ENCODE measurements at regions not wholly inside any gene's neighbourhood (a gene's known extent, or its start where the extent isn't known, plus 50 kb on each side); places are given as distances from the start of the nearest gene placed in this dataset.
"Not testable (repeated sequence)": the region's sequence is repeated elsewhere in the genome, so short reads cannot be mapped to it uniquely, and the experiment has no call there.

DNA sequence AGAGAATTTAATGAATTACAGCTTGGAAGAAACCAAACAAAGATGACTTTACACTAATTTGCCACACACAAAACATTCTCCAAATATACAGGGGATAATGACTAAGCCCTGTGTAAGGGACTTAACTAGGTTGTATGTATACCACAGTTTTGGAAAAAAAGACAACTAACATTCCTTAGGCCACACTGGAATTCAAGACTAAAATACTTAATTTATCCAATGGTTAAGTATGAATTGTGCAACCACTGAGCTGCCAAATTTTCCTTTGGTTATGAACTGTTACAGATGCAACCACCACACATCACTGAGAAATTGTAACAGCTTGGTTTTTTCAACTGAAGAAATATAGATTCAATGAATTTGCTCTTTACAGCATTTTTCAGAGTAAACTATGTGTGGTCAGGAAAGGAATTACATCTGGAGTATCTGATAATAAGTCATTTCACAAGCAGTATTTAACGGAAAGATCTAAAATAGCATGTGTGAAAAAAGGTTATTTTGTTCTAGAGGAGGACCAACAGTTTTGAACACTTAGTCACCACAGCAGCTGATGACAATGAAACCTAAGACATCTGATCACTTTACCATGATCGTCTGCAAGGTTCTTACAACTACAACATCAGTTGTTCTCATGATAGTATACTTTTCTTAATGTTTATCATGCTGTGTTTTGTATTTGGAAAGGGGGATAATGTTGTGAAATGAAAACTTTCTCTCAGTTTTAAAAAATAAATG lies 318.8 kb downstream of the BCKDHB start:
- Histone ChIP-seq H3K9me2 (ENCODE audit: low read depth, low read length) (no peaks in the 10 kb centered on the region; the same call in 1 of the 2 replicates), H3K27me3 (ENCODE audit: insufficient read depth, low read length) (no peaks in the 10 kb centered on the region), H3K4me1 (ENCODE audit: insufficient read depth, low read length, severe bottlenecking) (no peaks in the 10 kb centered on the region), H3K4me3 (ENCODE audit: low read depth, low read length, poor library complexity, severe bottlenecking) (no peak overlapping the region), H2AFZ (ENCODE audit: low read length) (no peak overlapping the region), H3K27ac (ENCODE audit: low read depth, low read length, poor library complexity, severe bottlenecking) (no peak overlapping the region), H3K4me2 (ENCODE audit: low read length) (no peak overlapping the region), H3K79me2 (ENCODE audit: insufficient read depth, low read length) (no peaks in the 10 kb centered on the region), H3K9me3 (ENCODE audit: low read length) (0 out of 2 replicates have a peak, but pooled peaks cover 4% of the 10 kb centered on the region), H3K9ac (ENCODE audit: low read length) (no peak overlapping the region), H4K20me1 (ENCODE audit: insufficient read depth, low read length) (no peaks in the 10 kb centered on the region), H3F3A (ENCODE audit: insufficient read depth, low read length) (no peaks in the 10 kb centered on the region), H3K36me3 (ENCODE audit: insufficient read depth, low read length) (no peaks in the 10 kb centered on the region)
- no peak for TF ChIP-seq CTCF (IDR thresholded peaks at IDR 0.05; ENCODE audit: low read length)
- no peak for TF ChIP-seq EZH2 (IDR thresholded peaks at IDR 0.05; ENCODE audit: borderline replicate concordance, low read length)

- H3K36me3 ChIP-seq (ENCODE audit: insufficient read depth, low read length) = no peaks in the 10 kb centered on the region
- H3K4me1 ChIP-seq (ENCODE audit: insufficient read depth, low read length, severe bottlenecking) = no peaks in the 10 kb centered on the region
- H4K20me1 ChIP-seq (ENCODE audit: insufficient read depth, low read length) = no peaks in the 10 kb centered on the region
- H3K27ac ChIP-seq (ENCODE audit: low read depth, low read length, poor library complexity, severe bottlenecking) = no peak overlapping the region
- no peak overlapping the region for H3K4me3 ChIP-seq (ENCODE audit: low read depth, low read length, poor library complexity, severe bottlenecking)
- no peak overlapping the region for H3K9ac ChIP-seq (ENCODE audit: low read length)
- no peaks in the 10 kb centered on the region for H3K9me2 ChIP-seq (ENCODE audit: low read depth, low read length)
- H2AFZ ChIP-seq (ENCODE audit: low read length) = no peak overlapping the region
- no peaks in the 10 kb centered on the region for H3K79me2 ChIP-seq (ENCODE audit: insufficient read depth, low read length)
- no peak for TF ChIP-seq CTCF (IDR thresholded peaks at IDR 0.05; ENCODE audit: low read length)
- no peak for TF ChIP-seq EZH2 (IDR thresholded peaks at IDR 0.05; ENCODE audit: borderline replicate concordance, low read length)
- H3F3A ChIP-seq (ENCODE audit: insufficient read depth, low read length) = no peaks in the 10 kb centered on the region
- H3K4me2 ChIP-seq (ENCODE audit: low read length) = no peak overlapping the region
- no peaks in the 10 kb centered on the region for H3K9me3 ChIP-seq (ENCODE audit: low read length)
- H3K27me3 ChIP-seq (ENCODE audit: insufficient read depth, low read length) = no peaks in the 10 kb centered on the region
Observed at GRCh38 chr6:80411486-80411885, 305.0 kb downstream of the BCKDHB start.

DNA sequence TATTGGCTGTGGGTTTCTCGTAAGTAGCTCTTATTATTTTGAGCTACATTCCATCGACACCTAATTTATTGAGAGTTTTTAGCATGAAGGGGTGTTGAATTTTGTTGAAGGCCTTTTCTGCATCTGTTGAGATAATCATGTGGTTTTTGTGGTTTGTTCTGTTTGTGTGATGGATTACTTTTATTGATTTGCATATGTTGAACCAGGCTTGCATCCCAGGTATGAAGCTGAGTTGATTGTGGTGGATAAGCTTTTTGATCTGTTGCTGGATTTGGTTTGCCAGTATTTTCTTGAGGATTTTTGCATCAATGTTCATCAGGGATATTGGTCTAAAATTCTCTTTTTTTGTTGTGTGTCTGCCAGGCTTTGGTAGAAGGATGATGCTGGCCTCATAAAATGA lies 301.5 kb downstream of the BCKDHB start:
- H3K27me3 ChIP-seq (ENCODE audit: insufficient read depth, low read length) = not testable (repeated sequence)

GRCh38 chr6:80404889-80405288 lies 298.4 kb downstream of the BCKDHB start:
- Histone ChIP-seq H3K4me3 (ENCODE audit: low read depth, low read length, poor library complexity, severe bottlenecking) (no peak overlapping the region), H3K9me3 (ENCODE audit: low read length) (no peaks in the 10 kb centered on the region), H2AFZ (ENCODE audit: low read length) (no peak overlapping the region), H4K20me1 (ENCODE audit: insufficient read depth, low read length) (no peaks in the 10 kb centered on the region), H3K36me3 (ENCODE audit: insufficient read depth, low read length) (no peaks in the 10 kb centered on the region), H3K9ac (ENCODE audit: low read length) (no peak overlapping the region), H3F3A (ENCODE audit: insufficient read depth, low read length) (no peaks in the 10 kb centered on the region), H3K9me2 (ENCODE audit: low read depth, low read length) (no peaks in the 10 kb centered on the region), H3K4me1 (ENCODE audit: insufficient read depth, low read length, severe bottlenecking) (no peaks in the 10 kb centered on the region), H3K27me3 (ENCODE audit: insufficient read depth, low read length) (no peaks in the 10 kb centered on the region), H3K79me2 (ENCODE audit: insufficient read depth, low read length) (no peaks in the 10 kb centered on the region), H3K4me2 (ENCODE audit: low read length) (no peak overlapping the region), H3K27ac (ENCODE audit: low read depth, low read length, poor library complexity, severe bottlenecking) (no peak overlapping the region)
- no peak for TF ChIP-seq CTCF (IDR thresholded peaks at IDR 0.05; ENCODE audit: low read length)
- TF ChIP-seq EZH2 (IDR thresholded peaks at IDR 0.05; ENCODE audit: borderline replicate concordance, low read length) = no peak

More for the DNA sequence above, 301.5 kb downstream of the BCKDHB start:
- not testable (repeated sequence) for H3K9me2 ChIP-seq (ENCODE audit: low read depth, low read length); H3K9ac ChIP-seq (ENCODE audit: low read length); H3K79me2 ChIP-seq (ENCODE audit: insufficient read depth, low read length); H3K27ac ChIP-seq (ENCODE audit: low read depth, low read length, poor library complexity, severe bottlenecking); H3K9me3 ChIP-seq (ENCODE audit: low read length); H4K20me1 ChIP-seq (ENCODE audit: insufficient read depth, low read length); H3F3A ChIP-seq (ENCODE audit: insufficient read depth, low read length); H3K4me2 ChIP-seq (ENCODE audit: low read length); H2AFZ ChIP-seq (ENCODE audit: low read length); H3K36me3 ChIP-seq (ENCODE audit: insufficient read depth, low read length); H3K4me3 ChIP-seq (ENCODE audit: low read depth, low read length, poor library complexity, severe bottlenecking); H3K4me1 ChIP-seq (ENCODE audit: insufficient read depth, low read length, severe bottlenecking)

Data from OCI-LY1 (cell line).